NCI-H774 (cell line): ENCODE measurements at regions not wholly inside any gene's neighbourhood (a gene's known extent, or its start where the extent isn't known, plus 50 kb on each side); places are given as distances from the start of the nearest gene placed in this dataset.
"Not testable (repeated sequence)": the region's sequence is repeated elsewhere in the genome, so short reads cannot be mapped to it uniquely, and the experiment has no call there.

ENCODE experiments used
- DNase-seq: peaks from one replicate; lab custom pipeline; 2025; lab: John Stamatoyannopoulos, UW

- no peak for DNase-seq
Measured at GRCh38 chr15:57767481-57767880, 61.0 kb downstream of the POLR2M start.

DNA sequence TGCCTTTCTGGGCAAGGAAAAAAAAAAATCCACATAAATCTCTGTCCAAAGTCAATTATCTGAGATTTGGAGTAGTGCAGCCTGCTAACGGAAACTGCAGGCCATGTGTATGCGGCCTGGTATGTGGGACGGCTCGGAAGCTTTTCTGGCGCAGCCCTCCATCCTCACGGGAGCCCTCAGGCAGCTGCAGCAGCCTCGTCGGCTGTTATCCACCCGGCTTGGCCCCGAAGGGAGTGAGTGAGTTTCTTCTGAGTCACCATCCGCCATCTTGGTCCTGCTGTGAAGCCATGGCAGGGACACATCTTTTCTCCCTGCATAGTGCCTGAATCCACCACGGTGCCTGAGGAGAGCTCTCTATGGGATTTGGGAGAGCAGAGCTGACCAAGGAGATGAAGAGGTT, 62.8 kb downstream of the POLR2M start:
- DNase-seq = no peak

- no peak for DNase-seq
Measured at GRCh38 chr15:57770495-57770894, 64.0 kb downstream of the POLR2M start.

- no peak for DNase-seq
Measured at GRCh38 chr15:57772223-57772957, 65.9 kb downstream of the POLR2M start.

- no peak for DNase-seq
Measured at GRCh38 chr15:57773051-57773450, 66.5 kb downstream of the POLR2M start.

- DNase-seq = no peak
Measured at GRCh38 chr15:57777003-57777402, 70.5 kb downstream of the POLR2M start.

- no peak for DNase-seq
Measured at GRCh38 chr15:57780471-57780870, 74.0 kb downstream of the POLR2M start.

- DNase-seq = no peak
Measured at GRCh38 chr15:57782731-57783130, 76.2 kb downstream of the POLR2M start.

DNA sequence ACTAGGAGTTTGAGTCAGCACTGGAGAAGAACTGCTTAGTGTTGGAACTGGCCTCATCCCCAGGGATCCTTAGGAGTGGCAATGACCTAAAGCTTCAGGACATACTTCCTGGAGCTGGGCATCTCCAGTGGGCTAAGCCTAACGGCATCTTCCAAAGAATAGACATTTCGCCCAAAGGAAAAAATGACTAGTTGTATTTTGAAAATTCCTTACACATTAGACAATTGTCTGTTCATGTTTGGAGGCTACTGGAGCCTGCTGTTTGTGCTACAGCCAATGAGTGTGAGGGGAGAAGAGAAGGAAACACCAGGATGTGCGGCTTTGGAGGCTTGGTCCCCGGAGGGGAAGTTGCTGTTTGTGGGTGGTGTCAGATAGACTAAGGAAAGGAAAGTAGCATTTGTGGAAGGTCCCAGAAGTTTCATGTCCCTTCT, 77.6 kb downstream of the POLR2M start:
- no peak for DNase-seq

GRCh38 chr15:57785039-57785438, 78.5 kb downstream of the POLR2M start:
- DNase-seq = no peak

DNA sequence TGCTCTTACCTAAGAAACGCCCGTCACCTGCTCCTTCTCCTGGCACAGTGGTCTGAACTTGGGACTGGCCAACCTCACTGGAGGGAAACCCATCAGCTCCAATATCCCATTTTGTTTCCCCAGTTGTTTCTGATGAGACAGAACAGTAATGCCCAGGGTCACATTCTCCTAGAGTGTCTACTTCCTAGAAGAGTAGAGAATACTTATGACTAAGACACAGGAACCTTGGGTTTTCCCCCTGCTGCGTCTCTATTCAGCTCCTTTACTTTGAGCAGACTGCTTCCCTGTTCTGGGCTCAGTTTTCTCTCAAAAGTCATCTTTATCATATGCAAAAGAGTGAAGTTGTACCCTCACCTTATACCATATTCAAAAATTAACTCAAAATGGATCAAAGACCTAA, 79.4 kb downstream of the POLR2M start:
- DNase-seq = no peak

GRCh38 chr15:57789225-57789624, 82.7 kb downstream of the POLR2M start:
- no peak for DNase-seq

DNA sequence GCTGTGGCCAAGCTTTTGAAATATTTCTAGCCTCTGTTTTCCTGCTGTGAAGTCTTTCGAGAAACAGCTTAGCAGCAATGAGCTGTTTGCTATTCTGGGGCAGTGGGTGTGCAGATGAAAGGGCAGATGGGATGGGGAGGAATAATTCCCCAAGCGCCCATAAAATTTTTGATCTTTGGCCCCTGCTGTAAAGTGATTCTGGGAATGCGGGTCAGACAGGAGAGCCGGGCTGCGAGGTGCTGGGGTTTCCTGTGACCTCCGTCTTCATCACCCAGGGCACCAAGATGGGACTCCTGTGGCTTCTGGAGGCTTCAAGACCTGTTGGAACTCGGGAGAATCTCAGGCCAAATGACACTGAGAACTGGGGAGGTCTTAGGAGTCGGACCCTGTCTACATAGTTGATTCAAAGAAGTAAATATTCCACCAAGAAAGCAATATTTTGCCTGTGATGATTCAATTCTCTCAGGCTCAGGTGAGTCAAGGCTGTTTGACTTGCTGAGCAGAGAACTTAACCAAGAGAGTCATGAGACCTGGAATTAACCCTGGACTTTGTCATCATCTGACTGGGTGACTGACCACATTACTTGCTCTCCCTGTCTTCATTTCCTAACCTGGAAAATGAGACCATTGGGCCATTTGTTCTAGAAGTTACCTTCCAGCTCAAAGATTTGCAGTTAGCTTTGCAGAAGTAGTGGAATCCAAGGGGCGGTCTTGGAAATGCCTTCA, 86.4 kb downstream of the POLR2M start:
- DNase-seq = no peak

DNA sequence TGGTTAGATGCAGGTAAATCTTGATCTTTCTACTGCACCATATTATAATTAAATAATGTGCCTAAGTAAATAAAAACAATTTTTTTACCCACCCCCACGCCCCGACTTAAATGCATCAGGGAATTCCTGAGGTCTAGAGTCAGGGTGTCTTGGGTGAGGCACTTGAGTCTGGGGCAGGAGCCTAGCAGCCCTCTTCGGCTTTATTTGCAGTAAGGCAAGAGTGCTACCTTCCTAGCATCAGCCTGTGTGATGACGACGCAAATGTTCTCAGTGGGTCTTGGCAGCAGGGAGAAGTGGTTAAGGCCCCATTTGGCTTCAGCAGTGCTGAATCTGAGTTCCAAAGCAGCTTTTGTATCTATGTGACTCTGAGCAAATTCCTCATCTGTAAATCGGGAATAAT, 88.7 kb downstream of the POLR2M start:
- DNase-seq = no peak

DNA sequence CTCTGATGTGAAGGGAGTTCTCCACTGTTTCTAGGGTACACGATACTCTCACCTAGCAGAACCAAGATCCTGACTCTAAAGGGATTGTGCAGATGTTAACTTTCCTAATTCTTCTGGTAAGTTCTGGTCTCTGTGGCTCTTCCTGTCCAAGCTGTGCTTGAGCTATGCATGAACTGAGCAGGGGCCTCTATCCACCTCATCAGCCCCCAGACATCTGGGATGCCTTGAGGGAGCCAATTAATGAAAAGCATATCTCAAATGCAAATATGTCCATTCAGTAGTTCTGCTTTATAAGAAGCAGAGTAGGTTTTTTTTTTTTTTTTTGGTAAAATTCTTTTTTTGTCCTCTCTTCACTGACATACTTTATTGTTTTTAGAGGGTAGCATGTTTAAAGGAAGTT, 89.6 kb downstream of the POLR2M start:
- no peak for DNase-seq

DNA sequence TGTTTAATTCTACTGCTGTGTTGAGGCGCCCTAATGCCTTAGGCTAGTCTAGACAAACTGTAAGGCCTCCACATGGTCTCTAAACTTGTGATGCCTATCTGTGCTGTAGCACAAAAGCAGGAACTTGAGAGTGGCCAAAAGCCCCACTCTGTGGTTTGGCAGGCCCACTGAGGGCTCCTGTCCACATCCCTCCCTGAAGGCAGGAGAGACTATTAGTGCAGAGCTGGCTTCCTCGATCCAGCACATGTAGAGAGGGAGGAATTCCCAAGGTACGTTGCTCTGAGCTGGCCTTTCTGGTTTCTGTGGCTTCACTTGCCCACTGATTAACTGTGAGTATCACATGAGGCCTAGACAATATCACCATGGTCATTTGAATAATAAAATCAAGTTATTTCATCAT, 90.6 kb downstream of the POLR2M start:
- DNase-seq = no peak

DNA sequence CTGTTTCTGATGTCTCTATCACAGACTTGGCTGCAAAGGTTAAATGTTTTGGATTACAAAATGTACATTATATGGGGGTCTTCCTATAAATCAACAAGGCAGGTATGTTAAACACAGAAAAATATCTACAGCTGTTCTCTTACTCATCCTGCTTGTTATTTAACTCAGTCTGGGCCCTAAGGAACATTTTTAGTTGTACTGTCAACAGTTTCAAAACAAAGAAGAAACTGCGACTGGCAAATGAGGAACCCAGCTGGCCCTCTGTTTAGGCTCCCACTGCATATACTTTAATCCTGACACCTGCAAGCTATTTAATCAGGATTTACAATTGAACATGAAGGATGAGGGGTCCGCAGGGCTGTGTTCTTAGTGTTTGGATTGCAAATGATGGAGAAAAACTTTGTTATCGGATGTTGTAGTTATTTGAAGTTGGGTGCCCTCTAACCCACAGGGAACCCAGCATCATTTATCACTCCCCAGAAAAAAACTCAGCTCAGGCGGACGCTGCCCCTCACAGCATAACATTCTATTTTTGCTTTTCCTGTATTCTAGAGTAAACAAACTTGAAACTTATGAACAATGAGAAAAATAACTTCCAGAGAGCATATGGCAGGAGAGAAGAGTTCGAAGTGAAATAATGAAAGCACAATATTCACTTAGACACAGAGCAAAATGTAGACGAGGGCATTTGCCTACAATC, 91.2 kb downstream of the POLR2M start:
- no peak for DNase-seq

GRCh38 chr15:57806003-57806402, 99.5 kb downstream of the POLR2M start:
- no peak for DNase-seq

DNA sequence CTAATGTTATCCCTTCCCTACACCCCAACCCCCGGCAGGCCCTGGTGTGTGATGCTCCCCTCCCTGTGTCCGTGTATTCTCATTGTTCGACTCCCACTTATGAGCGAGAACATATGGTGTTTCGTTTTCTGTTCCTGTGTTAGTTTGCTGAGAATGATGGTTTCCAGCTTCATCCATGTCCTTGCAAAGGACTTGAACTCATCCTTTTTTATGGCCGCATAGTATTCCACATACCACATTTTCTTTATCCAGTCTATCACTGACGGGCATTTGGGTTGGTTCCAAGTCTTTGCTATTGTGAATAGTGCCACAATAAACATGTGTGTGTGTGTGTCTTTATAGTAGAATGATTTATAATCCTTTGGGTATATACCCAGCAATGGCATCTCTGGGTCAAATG, 102.8 kb downstream of the POLR2M start:
- DNase-seq = not testable (repeated sequence)

- no peak for DNase-seq
Measured at GRCh38 chr15:57816599-57816998, 110.1 kb downstream of the POLR2M start.

- no peak for DNase-seq
Measured at GRCh38 chr15:57819646-57820045, 113.1 kb downstream of the POLR2M start.

DNA sequence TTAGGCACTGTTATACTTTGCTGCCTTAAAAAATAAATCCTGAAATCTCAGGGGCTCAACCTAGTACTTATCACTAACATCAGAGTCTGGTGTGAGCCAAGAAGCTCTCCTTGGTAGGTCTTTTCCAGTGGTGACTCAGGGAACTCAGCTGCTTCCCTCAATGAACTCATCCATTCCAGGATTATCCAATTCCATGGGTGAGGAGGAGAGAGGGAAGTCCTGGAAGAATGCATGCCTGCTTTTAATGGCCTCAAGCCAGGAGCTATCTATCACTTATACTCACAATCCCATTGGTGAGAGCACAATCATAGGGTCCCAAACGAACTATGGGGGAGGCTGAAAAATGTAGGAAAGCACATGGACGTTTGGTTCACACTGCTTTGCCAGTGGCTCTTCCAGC, 113.6 kb downstream of the POLR2M start:
- DNase-seq = no peak

DNA sequence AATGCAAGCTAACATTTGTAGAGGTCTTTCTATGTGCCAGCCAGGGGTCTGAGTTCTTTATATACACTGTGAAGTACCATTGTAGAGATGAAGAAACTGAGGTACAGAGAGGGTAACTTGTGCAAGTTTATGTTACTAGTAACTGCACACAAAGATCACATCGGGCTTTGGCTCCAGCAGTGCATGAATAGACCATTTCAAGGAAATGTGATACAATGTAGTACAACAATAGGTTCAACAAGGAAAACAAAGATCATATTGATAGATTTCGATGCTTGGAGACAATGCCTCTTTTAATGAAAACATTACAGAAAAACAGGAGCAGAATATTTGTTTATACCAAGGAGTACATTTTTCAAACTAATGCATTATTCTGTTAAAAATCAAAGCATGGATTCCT, 115.3 kb downstream of the POLR2M start:
- DNase-seq = no peak
